ENCODE measurements at regions not wholly inside any gene's neighbourhood (a gene's known extent, or its start where the extent isn't known, plus 50 kb on each side); places are given as distances from the start of the nearest gene placed in this dataset.

GRCh38 chr15:62855085-62855476 lies 187.5 kb upstream of the TPM1 start:
- DNase-seq = no peak
- intact Hi-C loops (cut with DNase I; ENCODE audit: low total_unique reads) = no loop called here
- Histone ChIP-seq H3K4me1 (no peaks in the 10 kb centered on the region), H3K9me3 (peaks cover 0 to 3% (median 0%) of the 10 kb centered on the region in 8 donors), H3K27ac (no peak overlapping the region), H3K4me3 (no peak overlapping the region), H3K36me3 (no peaks in the 10 kb centered on the region), H3K27me3 (replicated peaks in 1 of 7) (peaks cover 0 to 35% (median 6%) of the 10 kb centered on the region in 7 donors)
- TF ChIP-seq POLR2AphosphoS5 (IDR thresholded peaks at IDR 0.05) = no peak
- no peak for TF ChIP-seq POLR2A (IDR thresholded peaks at IDR 0.05)
- TF ChIP-seq, protein P1, sequence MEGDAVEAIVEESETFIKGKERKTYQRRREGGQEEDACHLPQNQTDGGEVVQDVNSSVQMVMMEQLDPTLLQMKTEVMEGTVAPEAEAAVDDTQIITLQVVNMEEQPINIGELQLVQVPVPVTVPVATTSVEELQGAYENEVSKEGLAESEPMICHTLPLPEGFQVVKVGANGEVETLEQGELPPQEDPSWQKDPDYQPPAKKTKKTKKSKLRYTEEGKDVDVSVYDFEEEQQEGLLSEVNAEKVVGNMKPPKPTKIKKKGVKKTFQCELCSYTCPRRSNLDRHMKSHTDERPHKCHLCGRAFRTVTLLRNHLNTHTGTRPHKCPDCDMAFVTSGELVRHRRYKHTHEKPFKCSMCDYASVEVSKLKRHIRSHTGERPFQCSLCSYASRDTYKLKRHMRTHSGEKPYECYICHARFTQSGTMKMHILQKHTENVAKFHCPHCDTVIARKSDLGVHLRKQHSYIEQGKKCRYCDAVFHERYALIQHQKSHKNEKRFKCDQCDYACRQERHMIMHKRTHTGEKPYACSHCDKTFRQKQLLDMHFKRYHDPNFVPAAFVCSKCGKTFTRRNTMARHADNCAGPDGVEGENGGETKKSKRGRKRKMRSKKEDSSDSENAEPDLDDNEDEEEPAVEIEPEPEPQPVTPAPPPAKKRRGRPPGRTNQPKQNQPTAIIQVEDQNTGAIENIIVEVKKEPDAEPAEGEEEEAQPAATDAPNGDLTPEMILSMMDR (IDR thresholded peaks at IDR 0.05 in 8 of 11, conservative IDR thresholded peaks at IDR 0.05 in 3 of 11) = no peak
- WGBS, 5 donors = 78 to 95% (median 83%) methylated on average over 7 of the region's 7 CpGs

DNA sequence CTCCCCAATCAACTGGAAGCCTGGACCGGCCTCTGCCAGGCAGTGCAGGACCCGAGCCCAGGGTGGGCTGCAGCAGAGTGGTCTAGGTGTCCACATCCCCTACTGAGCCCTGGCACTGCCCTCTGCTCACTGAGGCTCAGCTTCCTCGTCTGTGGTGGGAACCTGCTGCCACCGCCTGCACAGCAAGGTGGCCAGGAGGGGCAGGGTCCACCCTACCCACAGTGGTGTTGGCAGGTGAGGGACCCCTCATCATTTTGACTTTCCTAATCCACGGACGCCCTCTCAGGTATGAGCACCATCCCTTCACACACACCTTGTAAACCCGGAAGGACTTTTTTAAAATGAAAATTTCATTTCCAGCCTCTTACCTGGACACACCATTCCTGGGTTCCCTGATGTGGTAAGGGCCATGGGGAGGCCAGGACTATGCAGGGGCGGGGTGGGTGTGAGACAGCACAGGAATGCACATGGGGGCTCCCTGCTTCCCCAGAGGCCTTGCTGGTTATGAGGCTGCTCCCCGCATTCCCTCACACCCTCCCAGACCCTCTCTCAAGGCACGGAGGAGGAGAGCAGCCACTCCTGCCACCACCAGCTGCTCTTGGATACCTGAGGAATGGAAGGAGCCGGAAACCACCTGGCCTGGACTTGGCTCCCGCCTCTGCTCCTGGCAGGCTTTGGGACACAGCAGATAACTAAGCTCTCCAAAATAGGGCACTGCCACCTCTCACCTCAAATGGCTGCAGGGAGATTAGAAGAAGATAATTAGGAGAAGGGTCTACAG lies 185.9 kb upstream of the TPM1 start:
- no peak overlapping the region for H3K4me3 ChIP-seq
- H3K36me3 ChIP-seq = no peaks in the 10 kb centered on the region
- peaks cover 0 to 36% (median 6%) of the 10 kb centered on the region in 7 donors for H3K27me3 ChIP-seq (replicated peaks in 1 of 7)
- TF ChIP-seq POLR2A (IDR thresholded peaks at IDR 0.05) (no peak), POLR2AphosphoS5 (IDR thresholded peaks at IDR 0.05) (no peak)
- TF ChIP-seq, protein P1 (IDR thresholded peaks at IDR 0.05 in 8 of 11, conservative IDR thresholded peaks at IDR 0.05 in 3 of 11) = no peak
- H3K27ac ChIP-seq = no peak overlapping the region
- DNase-seq = no peak
- 74 to 94% (median 91%) methylated on average over 8 to 12 of the region's 12 CpGs for WGBS, 5 donors
- intact Hi-C loops (cut with DNase I; ENCODE audit: low total_unique reads) = no loop called here
- no peaks in the 10 kb centered on the region for H3K4me1 ChIP-seq
- H3K9me3 ChIP-seq = peaks cover 0 to 5% (median 0%) of the 10 kb centered on the region in 8 donors

GRCh38 chr15:62857411-62857853 lies 185.1 kb upstream of the TPM1 start:
- intact Hi-C loops (cut with DNase I; ENCODE audit: low total_unique reads) = no loop called here
- Histone ChIP-seq H3K27me3 (replicated peaks in 1 of 7) (peaks cover 0 to 40% (median 6%) of the 10 kb centered on the region in 7 donors), H3K27ac (no peak overlapping the region), H3K36me3 (no peaks in the 10 kb centered on the region), H3K4me1 (no peaks in the 10 kb centered on the region), H3K9me3 (peaks cover 0 to 5% (median 0%) of the 10 kb centered on the region in 8 donors), H3K4me3 (no peak overlapping the region)
- DNase-seq = no peak
- 72 to 92% (median 80%) methylated on average over 5 of the region's 5 CpGs for WGBS, 5 donors
- TF ChIP-seq, protein P1 (IDR thresholded peaks at IDR 0.05 in 8 of 11, conservative IDR thresholded peaks at IDR 0.05 in 3 of 11) = no peak
- no peak for TF ChIP-seq POLR2AphosphoS5 (IDR thresholded peaks at IDR 0.05)

GRCh38 chr15:62858343-62858742 lies 184.2 kb upstream of the TPM1 start:
- intact Hi-C loops (cut with DNase I; ENCODE audit: low total_unique reads) = no loop called here
- DNase-seq = no peak

More at GRCh38 chr15:62858343-62858742, 184.2 kb upstream of the TPM1 start:
- Histone ChIP-seq H3K27ac (no peak overlapping the region), H3K9me3 (peaks cover 0 to 5% (median 0%) of the 10 kb centered on the region in 8 donors), H3K4me3 (no peak overlapping the region), H3K27me3 (replicated peaks in 1 of 7) (peaks cover 0 to 40% (median 6%) of the 10 kb centered on the region in 7 donors), H3K4me1 (no peaks in the 10 kb centered on the region), H3K36me3 (no peaks in the 10 kb centered on the region)
- 59 to 79% (median 64%) methylated on average over 2 of the region's 2 CpGs for WGBS, 5 donors
- TF ChIP-seq POLR2AphosphoS5 (IDR thresholded peaks at IDR 0.05) (no peak), POLR2A (IDR thresholded peaks at IDR 0.05) (no peak)
- TF ChIP-seq, protein P1 (IDR thresholded peaks at IDR 0.05 in 8 of 11, conservative IDR thresholded peaks at IDR 0.05 in 3 of 11) = no peak
